Liver (tissue), 3 donors: ENCODE measurements at regions not wholly inside any gene's neighbourhood (a gene's known extent, or its start where the extent isn't known, plus 50 kb on each side); places are given as distances from the start of the nearest gene placed in this dataset.

Source experiments
- CTCF ChIP-seq: fragments of 150-350 bp; IDR thresholded peaks from 2 replicates; pipeline ENCODE4 v1.5.1; 2017; ENCODE audit warnings: improper control_type of control experiment, low read depth, low read length; ENCODE audit not compliant: missing input control
- EGR1 ChIP-seq, 2 donors: IDR thresholded peaks; 2 replicates each; pipeline ENCODE4 v1.6.1; 2016 to 2018; ENCODE audit warnings: antibody characterized with exemption in 2 of 2, low read depth in 2 of 2
- FOXA1 ChIP-seq: IDR thresholded peaks from 2 replicates; pipeline ENCODE4 v1.6.1; 2016; ENCODE audit warnings: antibody characterized with exemption
- GABPA ChIP-seq, 2 donors: IDR thresholded peaks in 1 of 2; conservative IDR thresholded peaks in 1 of 2; 2 replicates each; pipeline ENCODE4 v1.6.1; 2016; ENCODE audit warnings: antibody characterized with exemption in 2 of 2, mild to moderate bottlenecking in 1 of 2, moderate library complexity in 1 of 2
- JUND ChIP-seq, 2 donors: IDR thresholded peaks; 2 replicates each; pipeline ENCODE4 v1.6.1; 2016; ENCODE audit warnings: antibody characterized with exemption in 2 of 2
- RAD21 ChIP-seq, 2 donors: IDR thresholded peaks; 2 replicates each; pipeline ENCODE4 v1.6.1; 2016; ENCODE audit warnings: antibody characterized with exemption in 2 of 2, mild to moderate bottlenecking in 2 of 2
- RXRA ChIP-seq, 2 donors: IDR thresholded peaks; 2 replicates each; pipeline ENCODE4 v1.6.1; 2017 to 2018; ENCODE audit warnings: antibody characterized with exemption in 2 of 2, mild to moderate bottlenecking in 1 of 2
- SP1 ChIP-seq: IDR thresholded peaks from 2 replicates; pipeline ENCODE4 v1.6.1; 2018; ENCODE audit warnings: antibody characterized with exemption, mild to moderate bottlenecking
- TAF1 ChIP-seq: conservative IDR thresholded peaks from 2 replicates; pipeline ENCODE4 v1.6.1; 2016; ENCODE audit warnings: antibody characterized with exemption, mild to moderate bottlenecking
- YY1 ChIP-seq: IDR thresholded peaks from 2 replicates; pipeline ENCODE4 v1.6.1; 2016; ENCODE audit warnings: antibody characterized with exemption, mild to moderate bottlenecking
- ZBTB33 ChIP-seq: IDR thresholded peaks from 2 replicates; pipeline ENCODE4 v1.6.1; 2016; ENCODE audit warnings: antibody characterized with exemption
- TF ChIP-seq, protein P1 (sequence below): IDR thresholded peaks from 2 replicates; pipeline ENCODE4 v1.6.1; 2016; ENCODE audit warnings: antibody characterized with exemption, mild to moderate bottlenecking
- TF ChIP-seq, protein P2 (sequence below): IDR thresholded peaks from 2 replicates; pipeline ENCODE4 v1.6.1; 2016; ENCODE audit warnings: antibody characterized with exemption
- TF ChIP-seq, protein P3 (sequence below): IDR thresholded peaks from 2 replicates; pipeline ENCODE4 v1.6.1; 2016; ENCODE audit warnings: antibody characterized with exemption
- donor health status: healthy.
- donor health status: healthy.

DNA sequence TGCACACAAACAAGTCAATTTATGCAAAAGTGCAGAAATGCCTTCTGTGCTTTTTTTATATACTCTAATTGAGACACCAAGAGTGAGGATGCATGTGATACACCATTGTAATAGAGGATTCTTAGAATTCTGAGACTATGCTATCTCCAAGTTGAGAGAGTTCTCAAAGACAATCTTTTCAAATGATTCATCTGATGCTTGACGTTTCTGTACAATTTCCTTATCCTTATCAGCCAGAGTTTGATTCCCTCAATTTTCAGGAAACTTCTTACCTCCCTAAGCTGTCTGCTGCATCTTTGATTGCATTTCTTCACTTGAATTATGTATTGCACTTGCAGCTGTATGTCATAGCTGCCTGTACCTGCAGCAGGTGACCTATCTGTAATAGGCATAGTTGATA lies 211.3 kb upstream of the SPAG17 start:
- no peak for TF ChIP-seq CTCF
- no peak for TF ChIP-seq ZBTB33
- TF ChIP-seq, protein P1, sequence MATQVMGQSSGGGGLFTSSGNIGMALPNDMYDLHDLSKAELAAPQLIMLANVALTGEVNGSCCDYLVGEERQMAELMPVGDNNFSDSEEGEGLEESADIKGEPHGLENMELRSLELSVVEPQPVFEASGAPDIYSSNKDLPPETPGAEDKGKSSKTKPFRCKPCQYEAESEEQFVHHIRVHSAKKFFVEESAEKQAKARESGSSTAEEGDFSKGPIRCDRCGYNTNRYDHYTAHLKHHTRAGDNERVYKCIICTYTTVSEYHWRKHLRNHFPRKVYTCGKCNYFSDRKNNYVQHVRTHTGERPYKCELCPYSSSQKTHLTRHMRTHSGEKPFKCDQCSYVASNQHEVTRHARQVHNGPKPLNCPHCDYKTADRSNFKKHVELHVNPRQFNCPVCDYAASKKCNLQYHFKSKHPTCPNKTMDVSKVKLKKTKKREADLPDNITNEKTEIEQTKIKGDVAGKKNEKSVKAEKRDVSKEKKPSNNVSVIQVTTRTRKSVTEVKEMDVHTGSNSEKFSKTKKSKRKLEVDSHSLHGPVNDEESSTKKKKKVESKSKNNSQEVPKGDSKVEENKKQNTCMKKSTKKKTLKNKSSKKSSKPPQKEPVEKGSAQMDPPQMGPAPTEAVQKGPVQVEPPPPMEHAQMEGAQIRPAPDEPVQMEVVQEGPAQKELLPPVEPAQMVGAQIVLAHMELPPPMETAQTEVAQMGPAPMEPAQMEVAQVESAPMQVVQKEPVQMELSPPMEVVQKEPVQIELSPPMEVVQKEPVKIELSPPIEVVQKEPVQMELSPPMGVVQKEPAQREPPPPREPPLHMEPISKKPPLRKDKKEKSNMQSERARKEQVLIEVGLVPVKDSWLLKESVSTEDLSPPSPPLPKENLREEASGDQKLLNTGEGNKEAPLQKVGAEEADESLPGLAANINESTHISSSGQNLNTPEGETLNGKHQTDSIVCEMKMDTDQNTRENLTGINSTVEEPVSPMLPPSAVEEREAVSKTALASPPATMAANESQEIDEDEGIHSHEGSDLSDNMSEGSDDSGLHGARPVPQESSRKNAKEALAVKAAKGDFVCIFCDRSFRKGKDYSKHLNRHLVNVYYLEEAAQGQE = no peak
- TF ChIP-seq FOXA1 = no peak
- TF ChIP-seq GABPA (IDR thresholded peaks at IDR 0.05 in 1 of 2, conservative IDR thresholded peaks at IDR 0.05 in 1 of 2) = no peak
- TF ChIP-seq YY1 = no peak
- TF ChIP-seq EGR1 (IDR thresholded peaks at IDR 0.05; ENCODE audit: low read depth in 2 of 2) = no peak
- TF ChIP-seq, protein P2, sequence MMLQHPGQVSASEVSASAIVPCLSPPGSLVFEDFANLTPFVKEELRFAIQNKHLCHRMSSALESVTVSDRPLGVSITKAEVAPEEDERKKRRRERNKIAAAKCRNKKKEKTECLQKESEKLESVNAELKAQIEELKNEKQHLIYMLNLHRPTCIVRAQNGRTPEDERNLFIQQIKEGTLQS = no peak
- no peak for TF ChIP-seq TAF1
- no peak for TF ChIP-seq RAD21 (IDR thresholded peaks at IDR 0.05)
- TF ChIP-seq SP1 = no peak
- no peak for TF ChIP-seq RXRA (IDR thresholded peaks at IDR 0.05)
- no peak for TF ChIP-seq JUND (IDR thresholded peaks at IDR 0.05)
- TF ChIP-seq, protein P3, sequence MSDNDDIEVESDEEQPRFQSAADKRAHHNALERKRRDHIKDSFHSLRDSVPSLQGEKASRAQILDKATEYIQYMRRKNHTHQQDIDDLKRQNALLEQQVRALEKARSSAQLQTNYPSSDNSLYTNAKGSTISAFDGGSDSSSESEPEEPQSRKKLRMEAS = no peak
